H9 (cell line): ENCODE measurements at regions not wholly inside any gene's neighbourhood (a gene's known extent, or its start where the extent isn't known, plus 50 kb on each side); places are given as distances from the start of the nearest gene placed in this dataset.

Experiments
- DNase-seq: peaks from one replicate; pipeline ENCODE4 v3.0.0-alpha.2; 2017
- H2AFZ ChIP-seq: one replicate; pipeline ENCODE4 v1.6.1; 2013; ENCODE audit warnings: mild to moderate bottlenecking, low read length, control low read depth, moderate library complexity
- H2AK5ac ChIP-seq: 2 replicates; pipeline ENCODE4 v1.6.1; 2013; ENCODE audit warnings: low read length, control low read depth, mixed read lengths; ENCODE audit not compliant: insufficient read length
- H2BK120ac ChIP-seq: one replicate; pipeline ENCODE4 v1.6.1; 2013; ENCODE audit warnings: low read depth, mild to moderate bottlenecking, low read length, control low read depth, inconsistent platforms; ENCODE audit not compliant: poor library complexity, severe bottlenecking
- H2BK12ac ChIP-seq: 2 replicates; pipeline ENCODE4 v1.6.1; 2013; ENCODE audit warnings: low read length, control low read depth, mixed read lengths, low read depth; ENCODE audit not compliant: insufficient read length
- H2BK15ac ChIP-seq: 2 replicates; pipeline ENCODE4 v1.6.1; 2013; ENCODE audit warnings: low read depth, low read length, control low read depth
- H2BK20ac ChIP-seq: one replicate; pipeline ENCODE4 v1.6.1; 2013; ENCODE audit warnings: low read depth, mild to moderate bottlenecking, low read length, control low read depth, inconsistent platforms; ENCODE audit not compliant: poor library complexity, severe bottlenecking
- H2BK5ac ChIP-seq: 2 replicates; pipeline ENCODE4 v1.6.1; 2013; ENCODE audit warnings: low read length, control low read depth, mixed read lengths; ENCODE audit not compliant: insufficient read length
- H3K14ac ChIP-seq: 2 replicates; pipeline ENCODE4 v1.6.1; 2013; ENCODE audit warnings: low read length, control low read depth; ENCODE audit not compliant: insufficient read depth
- H3K18ac ChIP-seq: 2 replicates; pipeline ENCODE4 v1.6.1; 2013; ENCODE audit warnings: low read depth, mild to moderate bottlenecking, mixed read lengths, low read length, control low read depth; ENCODE audit not compliant: insufficient read length
- H3K23ac ChIP-seq: 2 replicates; pipeline ENCODE4 v1.6.1; 2013; ENCODE audit warnings: low read length, control low read depth, mixed read lengths, low read depth; ENCODE audit not compliant: insufficient read length
- H3K23me2 ChIP-seq: 2 replicates; pipeline ENCODE4 v1.6.1; 2013; ENCODE audit warnings: low read depth, mild to moderate bottlenecking, mixed read lengths, low read length, control low read depth; ENCODE audit not compliant: insufficient read length, poor library complexity, severe bottlenecking
- H3K27ac ChIP-seq: 2 replicates; pipeline ENCODE4 v1.5.1; 2013; ENCODE audit warnings: low read length, control low read depth, mixed read lengths, low read depth; ENCODE audit not compliant: insufficient read length
- H3K27me3 ChIP-seq: 2 replicates; pipeline ENCODE4 v1.6.1; 2013; ENCODE audit warnings: low read length, control low read depth, inconsistent platforms; ENCODE audit not compliant: insufficient read depth
- H3K4ac ChIP-seq: 2 replicates; pipeline ENCODE4 v1.6.1; 2013; ENCODE audit warnings: low read depth, mild to moderate bottlenecking, control low read depth, inconsistent platforms, low read length, moderate library complexity
- H3K4me1 ChIP-seq: 2 replicates; pipeline ENCODE4 v1.6.1; 2013; ENCODE audit warnings: low read length, control low read depth, inconsistent platforms; ENCODE audit not compliant: insufficient read depth
- H3K4me2 ChIP-seq: 2 replicates; pipeline ENCODE4 v1.6.1; 2013; ENCODE audit warnings: low read length, control low read depth, mixed read lengths; ENCODE audit not compliant: insufficient read length, insufficient read depth
- H3K56ac ChIP-seq: 2 replicates; pipeline ENCODE4 v1.6.1; 2013; ENCODE audit warnings: low read depth, mild to moderate bottlenecking, mixed read lengths, low read length, control low read depth; ENCODE audit not compliant: insufficient read length
- H3K79me1 ChIP-seq: 2 replicates; pipeline ENCODE4 v1.6.1; 2013; ENCODE audit warnings: low read depth, mild to moderate bottlenecking, moderate library complexity, low read length, control low read depth, inconsistent platforms; ENCODE audit not compliant: insufficient read depth, poor library complexity, severe bottlenecking
- H3K79me2 ChIP-seq: 2 replicates; pipeline ENCODE4 v1.6.1; 2013; ENCODE audit warnings: low read length, control low read depth, inconsistent platforms; ENCODE audit not compliant: insufficient read depth
- H3K9ac ChIP-seq: 2 replicates; pipeline ENCODE4 v1.6.1; 2013; ENCODE audit warnings: low read length, control low read depth, mixed read lengths; ENCODE audit not compliant: insufficient read length; ENCODE audit errors: extremely low read depth
- H3K9me3 ChIP-seq: one replicate; pipeline ENCODE4 v1.6.1; 2013; ENCODE audit warnings: low read depth, low read length, inconsistent platforms; ENCODE audit not compliant: control insufficient read depth
- H3T11ph ChIP-seq: one replicate; pipeline ENCODE4 v1.6.1; 2013; ENCODE audit warnings: mild to moderate bottlenecking, low read length, control low read depth, inconsistent platforms
- H4K20me1 ChIP-seq: one replicate; pipeline ENCODE4 v1.6.1; 2013; ENCODE audit not compliant: control insufficient read depth, insufficient read length, insufficient read depth
- H4K5ac ChIP-seq: 2 replicates; pipeline ENCODE4 v1.6.1; 2013; ENCODE audit warnings: low read depth, mild to moderate bottlenecking, mixed read lengths, low read length, control low read depth; ENCODE audit not compliant: insufficient read length
- H4K8ac ChIP-seq: replicated peaks from 2 replicates; pipeline ENCODE4 v1.6.1; 2013; ENCODE audit warnings: low read length, control low read depth, mixed read lengths, low read depth; ENCODE audit not compliant: insufficient read length
- H4K91ac ChIP-seq: 2 replicates; pipeline ENCODE4 v1.6.1; 2013; ENCODE audit warnings: low read depth, mild to moderate bottlenecking, moderate library complexity, mixed read lengths, low read length, control low read depth; ENCODE audit not compliant: insufficient read length
- H3K27ac Mint-ChIP-seq, 3 experiments: 2 replicates in 2 of 3; 3 replicates in 1 of 3; pipeline ENCODE4 v1.8.0; 2020 to 2021; ENCODE audit warnings: mixed read lengths in 3 of 3, mild to moderate bottlenecking in 1 of 3, moderate library complexity in 1 of 3
- H3K27me3 Mint-ChIP-seq: 2 replicates; pipeline ENCODE4 v1.8.0; 2021; ENCODE audit warnings: low read depth, mild to moderate bottlenecking, moderate library complexity, mixed read lengths
- H3K36me3 Mint-ChIP-seq, 3 experiments: 2 replicates in 2 of 3; 3 replicates in 1 of 3; pipeline ENCODE4 v1.8.0; 2020 to 2021; ENCODE audit warnings: low read depth in 3 of 3, mixed read lengths in 3 of 3; ENCODE audit not compliant: insufficient read depth in 1 of 3
- H3K4me1 Mint-ChIP-seq, 2 experiments: 2 replicates each; pipeline ENCODE4 v1.8.0; 2020; ENCODE audit warnings: mixed read lengths in 2 of 2
- H3K4me3 Mint-ChIP-seq, 2 experiments: 2 replicates in 1 of 2; 3 replicates in 1 of 2; pipeline ENCODE4 v1.8.0; 2020 to 2021; ENCODE audit warnings: mild to moderate bottlenecking in 2 of 2, mixed read lengths in 2 of 2, moderate library complexity in 1 of 2
- H3K9me3 Mint-ChIP-seq, 2 experiments: 2 replicates in 1 of 2; 3 replicates in 1 of 2; pipeline ENCODE4 v1.8.0; 2020; ENCODE audit warnings: mild to moderate bottlenecking in 2 of 2, mixed read lengths in 2 of 2, moderate library complexity in 1 of 2
- WGBS: extraction: QIAGEN DNeasy Blood & Tissue Kit; methylation state at CpG from one replicate; pipeline ENCODE4 v1.1.7; 2013; ENCODE audit warnings: missing lambda C conversion rate, low lambda C conversion rate, mixed read lengths; ENCODE audit not compliant: insufficient read length; ENCODE audit errors: extremely low coverage; 5-methylcytosine and 5-hydroxymethylcytosine counted together
- TF ChIP-seq, protein P1 (sequence below): fragments of 200-600 bp; sonication (generic); conservative IDR thresholded peaks from 3 replicates; pipeline ENCODE4 v1.8.0; 2021; ENCODE audit warnings: antibody characterized with exemption, mild to moderate bottlenecking

DNA sequence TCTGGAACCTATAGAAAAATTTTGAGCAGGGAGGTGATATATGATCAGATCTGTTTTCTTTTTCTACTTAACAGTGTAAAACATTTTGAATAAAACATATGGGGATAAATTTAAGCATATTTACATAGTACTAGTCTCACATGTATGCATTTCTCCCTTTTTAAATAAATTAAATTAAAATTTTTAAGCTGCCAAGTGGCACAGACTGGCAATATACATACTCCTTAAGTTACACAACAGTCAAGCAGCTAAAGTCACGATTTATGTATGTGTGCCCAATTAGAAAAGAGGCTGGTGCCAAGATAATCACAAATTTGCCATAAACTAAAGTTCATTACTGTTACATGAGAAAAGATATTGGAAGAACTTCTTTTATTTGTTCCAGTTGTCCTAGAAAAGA lies 532.0 kb downstream of the RWDD3 start:
- no peaks in the 10 kb centered on the region; the same call in 1 of the 2 replicates for H3K27me3 Mint-ChIP-seq
- H3K56ac ChIP-seq: no peak overlapping the region
- no peak overlapping the region for H4K5ac ChIP-seq
- no peak for DNase-seq
- H4K91ac ChIP-seq: no peak overlapping the region
- H2AK5ac ChIP-seq: no peak overlapping the region
- no peak overlapping the region for H3K14ac ChIP-seq
- H3T11ph ChIP-seq: no peak overlapping the region
- no peak overlapping the region for H3K27ac ChIP-seq
- no peak overlapping the region for H3K4me2 ChIP-seq
- no peak overlapping the region for H3K23ac ChIP-seq
- H2BK15ac ChIP-seq: no peak overlapping the region
- H3K4me3 Mint-ChIP-seq: no peak overlapping the region
- no peaks in the 10 kb centered on the region for H3K79me1 ChIP-seq
- no peak overlapping the region for H2AFZ ChIP-seq
- H3K9ac ChIP-seq: no peak overlapping the region
- H3K27me3 ChIP-seq: no peaks in the 10 kb centered on the region
- no peaks in the 10 kb centered on the region for H3K79me2 ChIP-seq
- no peaks in the 10 kb centered on the region for H3K4me1 ChIP-seq
- H3K4ac ChIP-seq: no peak overlapping the region
- H4K8ac ChIP-seq: no peak overlapping the region
- H3K27ac Mint-ChIP-seq: no peak overlapping the region
- H3K36me3 Mint-ChIP-seq: peaks cover 6 to 22% (median 20%) of the 10 kb centered on the region in 3 experiments; a peak in 6 of 7 replicates
- H3K4me1 Mint-ChIP-seq: 0 out of 4 replicates have a peak, but pooled peaks cover 0 to 2% of the 10 kb centered on the region in 2 experiments
- no peaks in the 10 kb centered on the region for H4K20me1 ChIP-seq
- H3K9me3 ChIP-seq: no peaks in the 10 kb centered on the region
- H3K18ac ChIP-seq: no peak overlapping the region
- H2BK20ac ChIP-seq: no peak overlapping the region
- H2BK5ac ChIP-seq: no peak overlapping the region
- H3K9me3 Mint-ChIP-seq: peaks cover 21 to 23% of the 10 kb centered on the region in 2 experiments
- TF ChIP-seq, protein P1, sequence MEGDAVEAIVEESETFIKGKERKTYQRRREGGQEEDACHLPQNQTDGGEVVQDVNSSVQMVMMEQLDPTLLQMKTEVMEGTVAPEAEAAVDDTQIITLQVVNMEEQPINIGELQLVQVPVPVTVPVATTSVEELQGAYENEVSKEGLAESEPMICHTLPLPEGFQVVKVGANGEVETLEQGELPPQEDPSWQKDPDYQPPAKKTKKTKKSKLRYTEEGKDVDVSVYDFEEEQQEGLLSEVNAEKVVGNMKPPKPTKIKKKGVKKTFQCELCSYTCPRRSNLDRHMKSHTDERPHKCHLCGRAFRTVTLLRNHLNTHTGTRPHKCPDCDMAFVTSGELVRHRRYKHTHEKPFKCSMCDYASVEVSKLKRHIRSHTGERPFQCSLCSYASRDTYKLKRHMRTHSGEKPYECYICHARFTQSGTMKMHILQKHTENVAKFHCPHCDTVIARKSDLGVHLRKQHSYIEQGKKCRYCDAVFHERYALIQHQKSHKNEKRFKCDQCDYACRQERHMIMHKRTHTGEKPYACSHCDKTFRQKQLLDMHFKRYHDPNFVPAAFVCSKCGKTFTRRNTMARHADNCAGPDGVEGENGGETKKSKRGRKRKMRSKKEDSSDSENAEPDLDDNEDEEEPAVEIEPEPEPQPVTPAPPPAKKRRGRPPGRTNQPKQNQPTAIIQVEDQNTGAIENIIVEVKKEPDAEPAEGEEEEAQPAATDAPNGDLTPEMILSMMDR: no peak
- H2BK120ac ChIP-seq: no peak overlapping the region
- no peak overlapping the region for H2BK12ac ChIP-seq
- WGBS: no CpG with 5 or more reads among the region's 1 CpG
- no peaks in the 10 kb centered on the region for H3K23me2 ChIP-seq
